Esophagus squamous epithelium (tissue), 5 donors: ENCODE measurements at regions not wholly inside any gene's neighbourhood (a gene's known extent, or its start where the extent isn't known, plus 50 kb on each side); places are given as distances from the start of the nearest gene placed in this dataset.

ENCODE experiments used
- DNase-seq: peaks from one replicate; lab custom pipeline; 2025; lab: John Stamatoyannopoulos, UW
- H3K27ac ChIP-seq, 4 donors: fragments of 200-600 bp; sonication (generic); one replicate each; pipeline ENCODE4 v1.5.1; 2016 to 2019; ENCODE audit warnings: mild to moderate bottlenecking in 1 of 4
- H3K27me3 ChIP-seq, 4 donors: fragments of 200-600 bp; sonication (generic); 1 replicate in 3 of 4; 2 replicates in 1 of 4; pipeline versions ENCODE4 v1.5.1 to v1.6.0; 2017 to 2021; ENCODE audit warnings: antibody characterized with exemption in 1 of 4
- H3K36me3 ChIP-seq, 3 donors: fragments of 200-600 bp; sonication (generic); one replicate each; pipeline ENCODE4 v1.5.1; 2016 to 2019
- H3K4me1 ChIP-seq, 3 donors: fragments of 200-600 bp; sonication (generic); one replicate each; pipeline ENCODE4 v1.5.1; 2017 to 2019
- H3K4me3 ChIP-seq, 4 donors: fragments of 200-600 bp; sonication (generic); 1 replicate in 3 of 4; 2 replicates in 1 of 4; pipeline ENCODE4 v1.5.1; 2016 to 2019; ENCODE audit warnings: mild to moderate bottlenecking in 2 of 4, moderate library complexity in 1 of 4
- H3K9me3 ChIP-seq, 3 donors: fragments of 200-600 bp; sonication (generic); one replicate each; pipeline ENCODE4 v1.5.1; 2016 to 2019
- CTCF ChIP-seq, 6 experiments: fragments of 450-650 bp in 4 of 6; fragments of 200-600 bp in 2 of 6; sonication (generic) in 2 of 6; IDR thresholded peaks; one replicate each; pipeline ENCODE4 v1.5.1; 2016 to 2019; ENCODE audit warnings: antibody characterized with exemption in 6 of 6, mild to moderate bottlenecking in 4 of 6, moderate library complexity in 4 of 6
- POLR2A ChIP-seq, 4 donors: fragments of 450-650 bp; IDR thresholded peaks; one replicate each; pipeline ENCODE4 v1.6.1; 2017; ENCODE audit warnings: antibody characterized with exemption in 4 of 4, mild to moderate bottlenecking in 4 of 4, moderate library complexity in 3 of 4
- WGBS, 2 donors: methylation state at CpG; one replicate each; pipeline ENCODE4 v1.1.5; 2018; 5-methylcytosine and 5-hydroxymethylcytosine counted together
- intact Hi-C: fragments of 100-400 bp; cut with DNase I; formaldehyde crosslinking; loops from one replicate; pipeline ENCODE4 v1.15.0; 2022
- donor health status: DM: yes; HTN: yes; CAD: no.

GRCh38 chr7:125877246-125877645 is 947.6 kb upstream of the POT1 start:
- Histone ChIP-seq H3K36me3 (no peaks in the 10 kb centered on the region), H3K4me1 (no peaks in the 10 kb centered on the region), H3K27ac (no peak overlapping the region), H3K4me3 (no peak overlapping the region), H3K27me3 (no peaks in the 10 kb centered on the region), H3K9me3 (no peaks in the 10 kb centered on the region)
- intact Hi-C loops: no loop called here
- no peak for TF ChIP-seq CTCF (IDR thresholded peaks at IDR 0.05)
- TF ChIP-seq POLR2A (IDR thresholded peaks at IDR 0.05): no peak
- no peak for DNase-seq
- 64 to 82% methylated on average over 2 of the region's 2 CpGs for WGBS, 2 donors

- H3K27ac ChIP-seq: no peak overlapping the region
- no peak for TF ChIP-seq CTCF (IDR thresholded peaks at IDR 0.05)
- TF ChIP-seq POLR2A (IDR thresholded peaks at IDR 0.05): no peak
- no peaks in the 10 kb centered on the region for H3K4me1 ChIP-seq
- H3K9me3 ChIP-seq: no peaks in the 10 kb centered on the region
- DNase-seq: no peak
- no peak overlapping the region for H3K4me3 ChIP-seq
- intact Hi-C loops: no loop called here
- no peaks in the 10 kb centered on the region for H3K36me3 ChIP-seq
- H3K27me3 ChIP-seq: no peaks in the 10 kb centered on the region
Observed at GRCh38 chr7:125876431-125876830, 946.8 kb upstream of the POT1 start.

GRCh38 chr7:125871431-125871830 is 941.8 kb upstream of the POT1 start:
- Histone ChIP-seq H3K27me3 (no peaks in the 10 kb centered on the region), H3K9me3 (no peaks in the 10 kb centered on the region), H3K27ac (no peak overlapping the region), H3K36me3 (no peaks in the 10 kb centered on the region), H3K4me3 (no peak overlapping the region), H3K4me1 (no peaks in the 10 kb centered on the region)
- intact Hi-C loops: no loop called here
- no peak for DNase-seq
- TF ChIP-seq POLR2A (IDR thresholded peaks at IDR 0.05) (no peak), CTCF (IDR thresholded peaks at IDR 0.05) (no peak)

- DNase-seq: no peak
- H3K27me3 ChIP-seq: no peaks in the 10 kb centered on the region
- intact Hi-C loops: no loop called here
- TF ChIP-seq POLR2A (IDR thresholded peaks at IDR 0.05) (no peak), CTCF (IDR thresholded peaks at IDR 0.05) (no peak)
- H3K36me3 ChIP-seq: no peaks in the 10 kb centered on the region
- 65 to 70% methylated on average over 5 of the region's 5 CpGs for WGBS, 2 donors
- no peak overlapping the region for H3K4me3 ChIP-seq
- no peak overlapping the region for H3K27ac ChIP-seq
- no peaks in the 10 kb centered on the region for H3K9me3 ChIP-seq
- no peaks in the 10 kb centered on the region for H3K4me1 ChIP-seq
Observed at GRCh38 chr7:125857606-125858005, 928.0 kb upstream of the POT1 start.

- H3K9me3 ChIP-seq: peaks cover 0 to 13% (median 0%) of the 10 kb centered on the region in 3 donors
- H3K4me1 ChIP-seq: no peaks in the 10 kb centered on the region
- H3K36me3 ChIP-seq: no peaks in the 10 kb centered on the region
- no peak overlapping the region for H3K27ac ChIP-seq
- 31 to 55% methylated on average over 1 to 2 of the region's 2 CpGs for WGBS, 2 donors
- DNase-seq: no peak
- H3K27me3 ChIP-seq: no peaks in the 10 kb centered on the region
- no peak for TF ChIP-seq CTCF (IDR thresholded peaks at IDR 0.05)
- no peak for TF ChIP-seq POLR2A (IDR thresholded peaks at IDR 0.05)
- intact Hi-C loops: no loop called here
- H3K4me3 ChIP-seq: no peak overlapping the region
Observed at GRCh38 chr7:125848157-125848556, 918.5 kb upstream of the POT1 start.
